GM12891 (cell line): ENCODE measurements at regions not wholly inside any gene's neighbourhood (a gene's known extent, or its start where the extent isn't known, plus 50 kb on each side); places are given as distances from the start of the nearest gene placed in this dataset.

Experiments
- DNase-seq: peaks from one replicate; pipeline ENCODE4 v3.0.0; 2011; ENCODE audit warnings: low spot score; ENCODE audit not compliant: insufficient read length
- FAIRE-seq: peaks from 2 replicates; lab custom pipeline; 2011; peaks lifted over from hg19 to GRCh38; lab: Jason Lieb, UNC
- PAX5 ChIP-seq: IDR thresholded peaks from 2 replicates; pipeline ENCODE4 v1.6.1; 2011; ENCODE audit warnings: low read length, moderate library complexity, mild to moderate bottlenecking; ENCODE audit not compliant: insufficient read depth, severe bottlenecking
- POLR2A ChIP-seq: IDR thresholded peaks from 2 replicates; pipeline ENCODE4 v1.6.1; 2011; ENCODE audit warnings: low read depth, low read length, control low read depth
- POLR2AphosphoS5 ChIP-seq: IDR thresholded peaks from 2 replicates; pipeline ENCODE4 v1.6.1; 2011; ENCODE audit warnings: low read depth, low read length, control low read depth
- POU2F2 ChIP-seq: IDR thresholded peaks from 2 replicates; pipeline ENCODE4 v1.6.1; 2011; ENCODE audit warnings: low read depth, mild to moderate bottlenecking, control low read depth, low read length, moderate library complexity
- SPI1 ChIP-seq: IDR thresholded peaks from 2 replicates; pipeline ENCODE4 v1.6.1; 2011; ENCODE audit warnings: low read depth, low read length, control low read depth
- TAF1 ChIP-seq: IDR thresholded peaks from 2 replicates; pipeline ENCODE4 v1.6.1; 2011; ENCODE audit warnings: low read depth, low read length, control low read depth

DNA sequence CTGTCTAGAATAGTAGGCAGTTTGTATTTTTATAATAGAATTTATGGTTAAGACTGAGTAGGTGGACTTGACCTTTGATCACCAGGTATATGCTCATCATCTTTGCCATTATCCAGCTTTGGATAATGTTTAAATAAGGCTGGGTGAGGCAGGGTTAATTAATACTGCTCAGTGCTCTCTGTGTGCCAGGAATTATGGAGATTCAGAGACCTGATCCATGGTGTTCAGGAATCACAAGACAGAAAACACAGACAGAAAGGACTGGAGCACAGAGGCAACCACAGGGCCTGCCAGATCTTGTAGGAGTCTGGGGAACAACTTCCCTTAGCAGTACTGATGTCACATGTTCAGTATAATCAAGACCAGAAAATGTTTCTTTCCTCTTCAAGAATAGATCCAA is 186.3 kb upstream of the ADCY2 start:
- no peak for FAIRE-seq
- TF ChIP-seq POU2F2 (no peak), SPI1 (no peak), POLR2AphosphoS5 (no peak), POLR2A (no peak), PAX5 (no peak), TAF1 (no peak)
- no peak for DNase-seq

DNA sequence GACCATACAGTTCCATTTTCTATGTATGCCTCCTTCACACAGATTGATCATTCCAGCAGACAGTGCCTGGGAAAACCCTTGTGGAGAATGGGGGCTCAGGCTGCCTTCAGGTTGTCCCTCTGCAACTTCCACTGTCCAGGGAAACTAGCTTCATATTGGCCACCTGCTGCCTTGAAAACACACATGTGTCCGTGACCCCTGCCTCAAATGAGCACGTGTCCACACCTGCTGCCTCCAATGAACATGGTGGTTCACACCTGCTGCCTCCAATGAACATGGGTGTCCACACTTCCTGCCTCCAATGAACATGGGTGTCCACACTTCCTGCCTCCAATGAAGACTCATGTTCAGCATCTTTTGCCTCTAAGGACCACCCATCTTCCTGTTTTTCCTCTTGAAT is 185.4 kb upstream of the ADCY2 start:
- no peak for TF ChIP-seq POLR2AphosphoS5
- TF ChIP-seq PAX5: no peak
- no peak for TF ChIP-seq POLR2A
- no peak for TF ChIP-seq POU2F2
- TF ChIP-seq TAF1: no peak
- TF ChIP-seq SPI1: no peak
- DNase-seq (no peak), FAIRE-seq (no peak)

DNA sequence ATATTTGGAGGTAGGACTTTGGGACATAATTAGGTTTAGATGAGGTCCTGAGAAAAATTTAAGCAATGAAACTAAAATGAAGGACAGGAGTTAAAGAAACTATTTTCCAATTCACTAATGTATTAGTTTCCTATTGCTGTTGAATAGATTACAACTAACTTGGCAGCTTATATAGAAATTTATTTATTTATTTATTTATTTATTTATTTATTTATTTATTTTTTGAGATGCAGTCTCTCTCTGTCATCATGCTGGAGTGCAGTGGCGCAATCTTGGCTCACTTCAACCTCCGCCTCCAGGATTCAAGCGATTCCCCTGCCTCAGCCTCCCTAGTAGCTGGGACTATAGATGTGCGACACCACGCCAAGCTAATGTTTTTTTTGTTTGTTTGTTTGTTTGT is 182.4 kb upstream of the ADCY2 start:
- TF ChIP-seq POLR2A (no peak), PAX5 (no peak), TAF1 (no peak), SPI1 (no peak), POU2F2 (no peak), POLR2AphosphoS5 (no peak)
- FAIRE-seq (no peak), DNase-seq (no peak)

DNA sequence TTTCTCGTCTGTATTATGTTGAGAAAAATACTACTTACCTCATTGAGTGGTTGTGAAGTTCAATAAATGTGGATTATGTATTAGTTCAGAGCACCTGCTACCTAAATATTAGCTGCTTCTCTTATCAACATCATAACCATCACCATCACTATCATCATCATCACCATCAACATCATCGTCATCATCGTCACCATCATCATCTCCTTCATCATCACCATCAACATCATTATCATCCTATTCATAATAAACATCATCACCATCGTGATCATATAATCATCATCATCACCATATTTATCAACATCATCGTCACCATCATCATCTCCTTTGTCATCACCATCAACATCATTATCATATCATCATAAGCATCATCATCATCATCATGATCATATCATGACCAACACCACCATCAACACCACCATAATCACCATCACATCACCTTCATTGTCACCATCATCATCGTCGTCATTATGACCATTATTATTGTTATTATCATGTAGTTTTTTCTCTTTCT is 181.0 kb upstream of the ADCY2 start:
- DNase-seq (no peak), FAIRE-seq (peak; percentile 5)
- TF ChIP-seq TAF1 (no peak), POLR2AphosphoS5 (no peak), POU2F2 (no peak), SPI1 (no peak), POLR2A (no peak), PAX5 (no peak)

DNA sequence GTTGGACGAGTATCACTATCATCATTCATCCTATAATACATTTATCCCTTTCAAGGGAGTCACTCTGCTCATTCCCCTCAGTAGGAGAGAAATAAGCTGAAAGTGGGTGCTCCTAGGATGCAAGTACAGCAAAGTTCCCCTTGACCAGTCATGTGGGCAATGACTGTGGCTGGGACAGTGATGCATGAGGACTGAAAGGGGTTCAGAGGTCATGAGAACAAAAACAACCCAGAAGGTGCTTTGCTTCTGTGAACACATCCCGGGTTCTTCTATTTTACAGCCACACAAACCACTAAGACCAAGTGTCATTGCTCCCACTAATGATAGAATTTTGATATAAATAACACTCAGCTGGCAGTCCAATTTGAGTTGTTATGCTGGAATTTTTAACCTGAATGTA is 177.8 kb upstream of the ADCY2 start:
- FAIRE-seq: no peak
- no peak for TF ChIP-seq POU2F2
- TF ChIP-seq PAX5: no peak
- TF ChIP-seq POLR2A: no peak
- TF ChIP-seq SPI1: no peak
- TF ChIP-seq POLR2AphosphoS5: no peak
- no peak for DNase-seq

DNA sequence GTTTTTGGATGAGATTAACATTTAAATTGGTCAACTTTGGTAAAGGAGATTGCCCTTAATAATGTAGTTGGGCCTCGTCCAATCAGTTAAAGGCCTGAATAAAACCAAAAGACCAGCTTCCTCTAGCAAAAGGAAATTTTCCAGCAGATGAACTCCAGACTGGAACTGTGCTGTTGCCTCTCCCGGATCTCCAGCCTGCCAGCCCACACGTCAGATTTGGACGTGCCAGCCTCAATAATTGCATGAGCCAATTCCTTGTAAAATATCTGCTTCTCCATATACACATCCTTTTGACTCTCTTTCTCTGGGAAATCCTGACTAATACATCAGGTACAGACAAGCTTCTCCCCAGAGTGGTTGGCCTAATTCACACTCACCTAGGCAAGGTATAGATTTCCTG is 175.8 kb upstream of the ADCY2 start:
- FAIRE-seq (no peak), DNase-seq (no peak)
- TF ChIP-seq PAX5: no peak
- no peak for TF ChIP-seq SPI1
- no peak for TF ChIP-seq TAF1
- TF ChIP-seq POU2F2: no peak
- TF ChIP-seq POLR2AphosphoS5: no peak
- no peak for TF ChIP-seq POLR2A

DNA sequence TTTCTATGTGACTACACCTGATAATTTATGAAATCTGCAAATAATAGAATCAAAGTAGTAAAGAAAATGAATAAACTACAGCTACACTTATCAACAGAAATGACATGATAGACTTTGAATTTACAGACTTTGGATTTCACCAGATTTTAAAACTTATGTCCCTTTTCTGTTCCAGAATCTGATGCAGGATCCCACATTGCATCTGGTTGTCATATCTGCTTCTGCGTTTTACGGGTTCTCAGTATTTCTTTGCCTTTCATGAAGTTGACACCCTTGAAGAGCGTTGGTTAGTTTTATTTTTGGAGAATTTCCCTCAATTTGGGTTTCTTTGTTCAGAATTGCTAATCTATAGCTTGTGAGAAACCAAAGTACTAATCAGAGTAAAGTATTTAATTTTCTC is 174.9 kb upstream of the ADCY2 start:
- DNase-seq: no peak

DNA sequence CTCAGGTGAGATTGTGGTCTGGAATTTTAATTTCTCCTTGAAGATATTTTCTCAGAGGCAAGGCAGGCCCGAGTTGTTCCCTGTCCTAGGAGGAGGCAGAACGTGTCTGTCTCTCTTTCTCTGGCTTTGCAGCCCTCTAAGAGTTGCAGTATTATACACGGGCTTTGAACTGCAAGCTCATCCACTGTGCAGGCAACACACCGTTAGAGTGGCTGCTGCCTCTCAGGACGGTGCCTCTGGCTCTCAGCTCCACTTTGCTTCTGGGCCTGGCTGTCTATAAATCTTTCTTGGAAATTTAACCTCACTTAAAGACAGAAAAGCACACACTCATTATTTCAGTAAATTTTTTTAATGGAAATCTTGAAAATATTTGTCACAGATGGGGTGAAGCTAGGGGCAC is 170.1 kb upstream of the ADCY2 start:
- FAIRE-seq (no peak), DNase-seq (no peak)
- TF ChIP-seq POLR2AphosphoS5 (no peak), SPI1 (no peak), POU2F2 (no peak), POLR2A (no peak), TAF1 (no peak), PAX5 (no peak)

More for the DNA sequence above, 174.9 kb upstream of the ADCY2 start:
- FAIRE-seq: no peak
- TF ChIP-seq POLR2AphosphoS5 (no peak), TAF1 (no peak), PAX5 (no peak), POU2F2 (no peak), SPI1 (no peak), POLR2A (no peak)

DNA sequence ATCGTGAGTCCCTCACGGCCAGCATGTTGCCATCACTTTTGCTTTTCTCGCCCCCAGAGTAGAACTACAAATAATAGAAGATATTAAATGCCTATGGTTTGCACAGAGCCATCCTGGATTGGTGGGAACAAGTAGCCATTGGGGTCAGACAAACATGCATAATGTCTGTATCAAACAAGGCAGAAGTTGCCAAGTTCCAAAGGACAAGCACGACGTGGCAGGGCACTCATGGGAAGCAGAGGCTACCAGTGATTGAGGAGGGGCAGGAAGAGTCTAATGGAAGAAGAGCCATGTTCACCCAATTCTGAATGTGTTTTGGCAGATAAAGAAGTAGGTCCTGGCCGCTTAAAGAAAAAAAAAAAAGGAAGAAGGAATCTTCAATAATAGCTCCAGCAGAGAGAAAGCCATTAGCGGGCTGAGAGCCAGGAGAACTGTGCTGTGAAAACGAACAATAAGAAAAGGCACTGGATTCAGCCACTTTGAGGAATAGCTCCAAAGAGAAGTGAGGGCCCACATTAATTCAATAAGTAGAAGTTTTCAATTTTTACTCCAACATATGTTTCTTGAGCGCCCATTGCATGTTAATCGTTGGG is 153.7 kb upstream of the ADCY2 start:
- DNase-seq: no peak
- no peak for FAIRE-seq
- TF ChIP-seq PAX5 (no peak), SPI1 (no peak), POLR2AphosphoS5 (no peak), TAF1 (no peak)

DNA sequence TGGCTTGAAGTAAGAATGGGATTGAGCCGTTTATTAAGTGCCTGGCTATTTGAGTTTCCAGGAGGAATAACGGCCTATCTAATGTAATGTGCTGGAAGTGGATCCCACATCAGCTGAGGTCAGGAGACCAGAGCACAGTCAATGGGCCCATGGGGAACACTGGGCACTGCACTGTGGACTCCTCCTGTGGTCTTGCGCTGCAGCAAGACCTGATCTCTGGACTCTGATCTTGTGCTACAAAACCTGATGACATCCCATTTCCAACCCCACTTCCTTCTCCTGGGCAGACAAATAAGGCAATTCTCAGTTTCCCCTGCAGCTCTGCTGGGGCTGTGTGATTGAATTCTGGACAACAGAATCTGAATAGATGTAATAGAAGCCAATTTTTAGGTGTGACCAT is 151.7 kb upstream of the ADCY2 start:
- FAIRE-seq: no peak
- DNase-seq: no peak
- no peak for TF ChIP-seq POLR2AphosphoS5
- TF ChIP-seq PAX5: no peak
- no peak for TF ChIP-seq POU2F2
- TF ChIP-seq POLR2A: no peak
- no peak for TF ChIP-seq TAF1
- no peak for TF ChIP-seq SPI1
